GM06990 (cell line): ENCODE measurements at regions not wholly inside any gene's neighbourhood (a gene's known extent, or its start where the extent isn't known, plus 50 kb on each side); places are given as distances from the start of the nearest gene placed in this dataset.

Experiments
- DNase-seq: peaks from one replicate; pipeline ENCODE4 v3.0.0-alpha.2; 2011; ENCODE audit not compliant: insufficient read length; ENCODE audit errors: extremely low read depth
- H3K27me3 ChIP-seq: replicated peaks from 2 replicates; pipeline ENCODE4 v1.6.0; 2011; ENCODE audit warnings: low read length; ENCODE audit not compliant: control insufficient read depth, insufficient read depth
- H3K36me3 ChIP-seq: 2 replicates; pipeline ENCODE4 v1.5.1; 2011; ENCODE audit warnings: low read length; ENCODE audit not compliant: control insufficient read depth, insufficient read depth
- H3K4me3 ChIP-seq: replicated peaks from 2 replicates; pipeline ENCODE4 v1.5.1; 2011; ENCODE audit warnings: low read depth, mild to moderate bottlenecking, control low read depth, low read length
- CTCF ChIP-seq: IDR thresholded peaks from 2 replicates; pipeline ENCODE4 v1.5.1; 2011; ENCODE audit warnings: low read length, control low read depth, mild to moderate bottlenecking, inconsistent platforms; ENCODE audit not compliant: insufficient read depth, poor library complexity, severe bottlenecking

- DNase-seq, result no peak
- no peaks in the 10 kb centered on the region for H3K36me3 ChIP-seq
Measured at GRCh38 chr2:122021941-122022340, 266.5 kb downstream of the TSN start.

GRCh38 chr2:122022531-122022930, 267.1 kb downstream of the TSN start:
- DNase-seq, result no peak
- Histone ChIP-seq H3K27me3 (no peaks in the 10 kb centered on the region), H3K4me3 (no peak overlapping the region), H3K36me3 (no peaks in the 10 kb centered on the region)
- TF ChIP-seq CTCF, result no peak

More at GRCh38 chr2:122021941-122022340, 266.5 kb downstream of the TSN start:
- no peak overlapping the region for H3K4me3 ChIP-seq
- TF ChIP-seq CTCF, result no peak
- no peaks in the 10 kb centered on the region for H3K27me3 ChIP-seq

DNA sequence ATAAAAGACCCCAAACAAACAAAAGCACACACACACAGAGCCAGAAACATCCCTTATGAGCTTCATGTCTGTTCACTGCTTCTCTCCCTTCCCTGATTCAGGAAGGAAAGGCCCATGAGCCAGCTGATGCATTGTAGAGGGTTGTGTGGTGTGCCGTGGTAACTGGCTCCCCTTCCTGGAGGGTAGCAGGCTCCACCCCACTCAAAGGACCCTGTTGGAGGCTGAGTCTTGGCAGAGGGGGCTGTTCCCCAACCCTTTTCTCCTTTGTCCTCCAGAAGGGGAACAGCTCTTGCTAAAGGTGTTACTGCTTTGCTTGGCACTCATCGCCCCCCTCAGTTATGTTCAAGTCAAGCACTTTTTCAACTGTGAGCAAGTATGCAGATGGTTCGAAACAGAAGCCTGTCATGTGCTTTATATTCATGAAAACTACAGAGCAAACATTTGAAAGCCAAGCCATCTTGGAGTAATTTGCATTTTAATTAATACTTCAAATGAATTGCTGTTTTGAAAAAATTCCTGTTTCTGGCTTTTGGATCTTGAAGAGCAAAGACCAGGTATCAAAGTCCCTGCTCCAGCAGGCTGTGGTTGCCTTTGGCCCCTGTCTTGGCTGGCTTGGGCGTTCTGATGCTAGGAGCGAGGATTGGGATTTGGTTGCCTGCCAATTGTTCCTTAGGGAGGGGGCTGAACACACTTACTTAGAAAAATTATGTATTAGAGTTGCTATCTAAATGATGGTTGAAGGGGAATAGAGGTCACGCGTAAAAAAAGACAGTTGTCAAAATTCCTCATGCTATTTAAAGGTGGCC, 267.8 kb downstream of the TSN start:
- no peak for TF ChIP-seq CTCF
- Histone ChIP-seq H3K27me3 (no peaks in the 10 kb centered on the region), H3K4me3 (no peak overlapping the region), H3K36me3 (no peaks in the 10 kb centered on the region)
- no peak for DNase-seq

DNA sequence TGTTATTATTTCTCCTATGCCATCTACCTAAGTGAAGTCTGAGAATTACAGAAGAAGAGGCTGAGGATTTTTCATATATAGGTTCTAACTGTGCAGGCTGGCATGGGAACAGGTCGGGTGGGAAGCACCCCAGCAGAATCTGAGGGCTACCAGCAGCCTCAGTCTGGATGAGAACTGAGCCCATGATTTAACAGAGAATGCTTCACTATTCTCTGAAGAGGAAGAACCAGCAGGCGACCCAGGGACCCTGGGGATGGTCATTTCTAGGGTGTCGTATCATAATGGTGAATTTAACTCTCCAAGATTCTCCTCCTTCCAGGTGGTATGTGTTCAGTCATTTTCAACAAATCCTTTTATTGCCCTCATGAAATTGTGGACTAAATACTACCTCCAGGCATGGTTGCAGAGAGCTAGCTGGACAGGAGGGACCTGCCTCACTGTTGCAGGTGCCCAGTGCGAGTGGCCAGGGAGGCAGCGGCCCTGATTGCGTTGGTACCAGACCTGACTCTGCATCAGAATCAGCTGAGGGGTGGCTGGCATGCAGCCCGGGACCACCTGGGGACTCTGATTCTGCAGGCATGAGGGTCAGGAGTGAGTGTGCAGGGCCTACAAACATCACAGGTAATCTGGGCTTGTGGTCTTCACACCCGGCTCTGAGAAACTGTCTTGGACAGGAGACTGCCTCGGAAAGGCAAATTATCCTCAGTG, 272.2 kb downstream of the TSN start:
- no peak for DNase-seq
- Histone ChIP-seq H3K27me3 (no peaks in the 10 kb centered on the region), H3K4me3 (no peak overlapping the region), H3K36me3 (no peaks in the 10 kb centered on the region)
- no peak for TF ChIP-seq CTCF

- Histone ChIP-seq H3K4me3 (no peak overlapping the region), H3K36me3 (no peaks in the 10 kb centered on the region), H3K27me3 (no peaks in the 10 kb centered on the region)
- DNase-seq, result no peak
- TF ChIP-seq CTCF, result no peak
Measured at GRCh38 chr2:122028371-122029100, 273.1 kb downstream of the TSN start.
